GM12865 (cell line): ENCODE measurements at regions not wholly inside any gene's neighbourhood (a gene's known extent, or its start where the extent isn't known, plus 50 kb on each side); places are given as distances from the start of the nearest gene placed in this dataset.

Experiments used
- DNase-seq: peaks from one replicate; pipeline ENCODE4 v3.0.0; 2010; ENCODE audit warnings: low read depth
- H3K4me3 ChIP-seq: 2 replicates; pipeline ENCODE4 v1.5.1; 2011; ENCODE audit warnings: mild to moderate bottlenecking, low read depth, low read length, control low read depth
- TF ChIP-seq, protein P1 (sequence below): IDR thresholded peaks from 2 replicates; pipeline ENCODE4 v1.5.1; 2011; ENCODE audit warnings: low read length, control low read depth, low read depth, inconsistent platforms; ENCODE audit not compliant: insufficient read depth; ENCODE audit errors: missing control alignments

DNA sequence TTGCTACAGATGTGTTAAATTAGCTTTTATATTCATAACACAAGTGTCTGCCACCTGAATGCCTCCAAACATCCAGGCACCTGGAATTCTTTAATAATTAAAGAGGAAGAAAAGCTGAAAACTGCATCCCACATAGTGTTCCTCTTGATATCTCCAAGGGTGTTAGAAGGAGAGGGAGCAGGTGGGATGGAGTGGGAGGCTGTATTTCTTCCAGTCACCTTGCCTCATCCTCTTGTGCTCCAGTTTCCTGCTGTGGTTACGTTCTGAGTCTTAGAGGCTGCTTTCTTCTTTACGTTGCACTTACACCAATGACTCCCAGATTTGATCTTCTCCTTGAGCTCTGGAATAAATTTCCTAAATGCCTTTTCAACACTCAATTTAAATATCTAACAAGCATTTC is 230.3 kb upstream of the LYPLAL1 start:
- no peak overlapping the region for H3K4me3 ChIP-seq
- TF ChIP-seq, protein P1, sequence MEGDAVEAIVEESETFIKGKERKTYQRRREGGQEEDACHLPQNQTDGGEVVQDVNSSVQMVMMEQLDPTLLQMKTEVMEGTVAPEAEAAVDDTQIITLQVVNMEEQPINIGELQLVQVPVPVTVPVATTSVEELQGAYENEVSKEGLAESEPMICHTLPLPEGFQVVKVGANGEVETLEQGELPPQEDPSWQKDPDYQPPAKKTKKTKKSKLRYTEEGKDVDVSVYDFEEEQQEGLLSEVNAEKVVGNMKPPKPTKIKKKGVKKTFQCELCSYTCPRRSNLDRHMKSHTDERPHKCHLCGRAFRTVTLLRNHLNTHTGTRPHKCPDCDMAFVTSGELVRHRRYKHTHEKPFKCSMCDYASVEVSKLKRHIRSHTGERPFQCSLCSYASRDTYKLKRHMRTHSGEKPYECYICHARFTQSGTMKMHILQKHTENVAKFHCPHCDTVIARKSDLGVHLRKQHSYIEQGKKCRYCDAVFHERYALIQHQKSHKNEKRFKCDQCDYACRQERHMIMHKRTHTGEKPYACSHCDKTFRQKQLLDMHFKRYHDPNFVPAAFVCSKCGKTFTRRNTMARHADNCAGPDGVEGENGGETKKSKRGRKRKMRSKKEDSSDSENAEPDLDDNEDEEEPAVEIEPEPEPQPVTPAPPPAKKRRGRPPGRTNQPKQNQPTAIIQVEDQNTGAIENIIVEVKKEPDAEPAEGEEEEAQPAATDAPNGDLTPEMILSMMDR: no peak
- no peak for DNase-seq

DNA sequence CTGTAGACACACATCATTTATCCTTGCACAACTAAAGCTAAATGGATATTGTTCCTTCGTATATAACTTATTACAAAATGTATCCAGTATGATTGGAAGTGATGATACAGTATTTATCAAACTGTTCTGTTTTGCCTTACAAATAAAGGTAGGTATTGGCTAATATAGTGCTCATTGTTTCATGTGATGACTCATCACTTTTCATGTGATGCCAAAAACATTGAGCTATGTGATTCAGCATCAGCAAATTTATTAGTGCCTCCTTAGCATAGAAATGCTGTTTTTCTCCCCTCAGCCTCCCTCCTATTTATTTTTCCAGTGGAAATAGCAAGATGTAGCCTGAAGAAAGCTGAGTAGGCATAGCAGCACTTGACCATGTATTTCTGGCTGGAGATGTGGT is 228.6 kb upstream of the LYPLAL1 start:
- TF ChIP-seq, protein P1: no peak
- no peak for DNase-seq
- H3K4me3 ChIP-seq: no peak overlapping the region

DNA sequence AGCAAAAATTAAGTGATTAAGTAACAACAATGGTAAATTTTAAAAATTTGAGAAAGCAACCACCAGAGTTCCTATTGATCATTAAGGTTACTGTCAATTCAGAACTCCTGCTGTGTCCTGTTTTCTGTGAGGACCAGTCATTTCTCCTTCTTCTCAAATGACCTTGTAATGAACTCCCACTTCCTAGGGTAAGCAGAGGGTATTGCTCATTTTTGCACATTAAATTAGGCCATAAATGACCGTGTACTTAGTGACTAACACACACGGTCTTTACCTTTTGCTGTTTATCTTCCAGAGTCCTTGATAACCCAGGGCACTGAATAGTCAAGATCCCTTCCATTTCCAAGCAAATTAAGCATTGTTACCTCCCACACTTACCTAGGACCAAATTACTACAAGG is 227.5 kb upstream of the LYPLAL1 start:
- TF ChIP-seq, protein P1: no peak
- no peak for DNase-seq
- no peak overlapping the region for H3K4me3 ChIP-seq

DNA sequence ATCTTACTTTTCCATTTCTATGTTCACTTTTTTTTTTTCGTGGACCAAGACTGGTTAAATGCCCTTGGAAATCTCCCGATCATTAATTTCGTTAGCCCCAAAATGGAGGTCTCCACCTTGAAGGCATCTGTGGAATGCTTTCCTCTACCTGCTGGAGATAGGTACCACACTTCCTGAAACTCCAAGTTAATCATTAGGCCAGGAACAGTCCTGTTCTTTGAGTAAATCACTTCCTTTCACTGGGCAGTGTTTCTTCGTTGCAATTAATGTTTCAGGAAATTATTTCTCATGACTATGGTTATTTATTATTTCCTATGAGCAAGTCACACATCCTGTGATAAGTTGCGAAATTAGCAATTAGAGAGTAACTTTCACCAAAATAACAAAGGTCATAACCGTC is 225.2 kb upstream of the LYPLAL1 start:
- no peak overlapping the region for H3K4me3 ChIP-seq
- TF ChIP-seq, protein P1: no peak
- DNase-seq: no peak

DNA sequence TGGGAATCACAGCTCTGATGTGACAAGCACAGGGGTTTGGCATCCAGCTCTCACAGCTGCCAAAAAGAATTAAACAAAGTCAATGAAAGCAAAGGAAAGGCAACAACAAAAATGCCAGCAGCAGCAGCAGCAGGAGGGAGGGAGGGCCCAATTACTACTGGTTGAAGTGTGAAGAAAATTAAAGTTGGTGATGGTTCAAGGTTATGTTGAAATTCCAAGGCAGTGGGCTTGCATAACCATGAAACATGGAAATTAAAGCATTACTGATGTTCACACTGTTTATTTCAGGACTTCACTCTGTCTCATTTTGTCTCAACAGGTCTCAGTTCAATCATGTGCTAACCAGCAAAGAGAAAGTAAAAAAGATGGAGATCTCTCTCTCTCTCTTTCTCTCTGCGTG is 220.3 kb upstream of the LYPLAL1 start:
- DNase-seq: no peak
- TF ChIP-seq, protein P1: no peak

DNA sequence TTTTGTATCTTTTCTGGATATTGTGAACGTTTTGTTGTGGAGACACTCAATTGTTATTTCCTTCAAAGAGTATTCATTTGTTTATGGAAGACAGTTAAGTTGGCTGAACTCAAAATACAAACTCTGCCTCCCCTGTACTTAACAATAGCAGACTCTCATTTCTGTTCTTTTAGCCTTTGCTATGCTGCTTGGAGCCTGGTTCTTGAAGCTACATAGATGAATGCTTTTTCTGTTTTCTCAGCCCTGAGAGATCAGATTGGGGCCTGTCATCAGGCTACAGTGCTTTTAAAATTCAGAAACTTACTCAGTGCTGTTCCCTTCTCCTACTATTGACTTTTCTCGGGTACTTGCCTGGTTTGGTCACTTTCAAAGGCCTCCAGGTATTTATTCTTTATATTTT is 215.7 kb upstream of the LYPLAL1 start:
- TF ChIP-seq, protein P1: no peak
- DNase-seq: no peak

More for the DNA sequence above, 220.3 kb upstream of the LYPLAL1 start:
- H3K4me3 ChIP-seq: no peak overlapping the region

DNA sequence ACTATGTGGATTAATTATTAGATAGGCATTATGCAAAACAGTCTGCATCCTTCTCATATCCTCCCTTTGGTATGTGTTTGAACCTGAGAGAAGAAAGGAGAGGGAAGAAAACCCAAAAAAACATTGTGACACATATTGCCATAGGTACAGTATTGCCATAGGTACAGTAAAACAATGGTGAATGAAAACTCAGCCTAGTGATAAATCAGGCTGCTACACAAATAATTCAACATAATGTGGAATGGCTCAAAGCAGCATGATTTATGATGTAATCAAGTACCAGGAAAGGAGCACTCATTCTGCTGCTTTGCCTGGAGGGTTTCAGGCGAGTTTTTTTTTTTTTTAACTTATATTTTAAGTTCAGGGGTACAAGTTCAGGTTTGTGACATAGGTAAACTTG is 213.9 kb upstream of the LYPLAL1 start:
- TF ChIP-seq, protein P1: no peak
- no peak overlapping the region for H3K4me3 ChIP-seq
- no peak for DNase-seq

More for the DNA sequence above, 215.7 kb upstream of the LYPLAL1 start:
- H3K4me3 ChIP-seq: no peak overlapping the region
